AG09309 (cell line): ENCODE measurements at regions not wholly inside any gene's neighbourhood (a gene's known extent, or its start where the extent isn't known, plus 50 kb on each side); places are given as distances from the start of the nearest gene placed in this dataset.

Experiments
- DNase-seq: peaks from one replicate; pipeline ENCODE4 v3.0.0-alpha.2; 2010; ENCODE audit warnings: low read depth
- H3K4me3 ChIP-seq: 2 replicates; pipeline ENCODE4 v1.5.1; 2011; ENCODE audit warnings: mild to moderate bottlenecking, low read depth, low read length, moderate library complexity; ENCODE audit not compliant: control insufficient read depth
- CTCF ChIP-seq: IDR thresholded peaks from 2 replicates; pipeline ENCODE4 v1.5.1; 2011; ENCODE audit warnings: mild to moderate bottlenecking, low read depth, low read length, inconsistent platforms; ENCODE audit not compliant: insufficient read depth, control insufficient read depth; ENCODE audit errors: missing control alignments

DNA sequence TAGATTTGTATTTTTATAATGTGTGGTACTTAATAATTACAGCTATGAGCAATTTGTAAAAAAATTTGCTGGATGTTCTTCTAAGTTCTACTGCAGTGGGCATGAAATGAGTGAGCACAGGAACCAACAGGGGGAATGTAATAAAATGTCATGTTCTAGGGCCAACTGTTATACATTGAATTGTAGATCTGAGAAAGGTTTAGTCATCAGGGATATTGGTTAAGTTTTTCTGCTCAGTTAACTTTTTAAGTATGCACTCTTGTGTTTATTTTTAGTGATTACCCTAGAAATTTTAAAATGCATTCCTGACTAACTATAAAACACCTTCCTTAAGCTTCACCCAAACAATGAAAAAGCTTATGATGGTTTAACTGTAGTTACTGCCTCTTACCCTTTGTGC is 101.8 kb downstream of the CAND1 start:
- no peak for DNase-seq
- no peak for TF ChIP-seq CTCF

DNA sequence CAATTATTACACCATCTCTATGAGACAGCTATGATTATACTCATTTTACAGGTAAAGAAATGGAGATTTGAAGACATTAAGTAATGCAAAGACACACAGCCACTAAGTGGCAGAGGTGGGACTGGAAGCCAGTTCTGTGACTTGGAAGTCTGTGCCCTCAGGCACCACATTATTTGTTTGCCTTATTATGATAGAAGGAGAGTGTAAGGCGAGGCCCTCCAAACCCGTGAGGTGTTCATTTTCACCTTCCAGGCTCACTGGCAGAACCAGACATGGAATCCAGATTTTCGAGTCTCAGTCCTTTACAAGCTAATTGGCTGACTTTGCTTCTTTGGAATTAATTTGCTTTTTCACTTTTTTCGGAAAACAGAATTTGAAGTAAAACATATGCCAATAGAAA is 107.9 kb downstream of the CAND1 start:
- DNase-seq = no peak
- H3K4me3 ChIP-seq = no peak overlapping the region
- no peak for TF ChIP-seq CTCF

More for the DNA sequence above, 101.8 kb downstream of the CAND1 start:
- H3K4me3 ChIP-seq = no peak overlapping the region

DNA sequence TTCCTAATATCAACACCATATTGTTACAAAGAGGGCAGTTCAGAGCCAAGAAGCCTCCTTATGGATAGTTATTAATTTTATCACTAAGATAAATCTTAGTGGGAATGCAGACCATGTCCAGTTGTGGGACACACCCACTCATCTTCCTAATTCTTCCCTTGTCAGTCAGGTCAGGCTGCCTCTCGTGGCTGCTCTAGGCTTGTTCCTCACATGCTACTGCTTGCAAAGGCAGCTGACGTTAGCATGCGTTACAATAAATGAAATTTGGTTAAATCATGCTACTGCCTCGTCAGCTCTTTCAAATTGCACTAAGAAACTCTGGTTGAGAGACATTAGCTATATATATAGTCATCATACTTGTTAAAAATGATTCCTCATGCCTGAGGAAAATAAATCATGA is 108.4 kb downstream of the CAND1 start:
- no peak for DNase-seq

DNA sequence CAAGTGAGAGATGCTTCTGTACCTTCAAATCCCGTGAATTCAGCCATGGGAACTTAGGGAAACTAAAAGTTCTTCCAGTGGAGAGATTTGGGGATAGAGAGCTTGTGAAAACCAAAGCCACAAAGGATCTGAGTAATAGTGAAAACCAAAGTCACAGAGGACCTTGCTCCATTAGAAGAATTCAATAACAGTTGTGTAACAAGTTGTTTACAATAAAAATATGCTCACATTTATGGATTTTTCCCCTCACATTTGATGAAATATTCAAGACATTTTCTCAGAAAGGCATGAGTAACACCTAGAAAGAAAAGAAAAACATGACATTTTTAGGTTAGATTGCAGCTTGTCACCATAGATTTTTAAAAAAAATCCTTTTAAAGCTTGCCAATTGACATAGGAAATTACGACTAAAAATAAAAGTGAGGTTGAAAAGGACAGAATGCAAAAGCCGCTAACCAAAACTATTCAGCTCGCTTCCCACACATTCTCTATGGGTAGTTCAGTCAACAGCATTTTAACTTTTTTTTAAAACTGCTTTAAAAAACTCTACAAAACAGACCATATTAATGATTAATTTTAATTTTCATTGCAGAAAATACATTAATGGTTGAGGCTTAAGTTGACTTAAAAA is 113.2 kb downstream of the CAND1 start:
- no peak overlapping the region for H3K4me3 ChIP-seq
- peak; percentile 56 for DNase-seq
- TF ChIP-seq CTCF = no peak

More for the DNA sequence above, 108.4 kb downstream of the CAND1 start:
- TF ChIP-seq CTCF = no peak
- no peak overlapping the region for H3K4me3 ChIP-seq

GRCh38 chr12:67386869-67387565 is 117.9 kb downstream of the CAND1 start:
- H3K4me3 ChIP-seq = no peak overlapping the region
- TF ChIP-seq CTCF = no peak
- DNase-seq = no peak

GRCh38 chr12:67388331-67389138 is 119.4 kb downstream of the CAND1 start:
- no peak for TF ChIP-seq CTCF
- H3K4me3 ChIP-seq = no peak overlapping the region
- DNase-seq = no peak
